ENCODE measurements at regions not wholly inside any gene's neighbourhood (a gene's known extent, or its start where the extent isn't known, plus 50 kb on each side); places are given as distances from the start of the nearest gene placed in this dataset.

DNA sequence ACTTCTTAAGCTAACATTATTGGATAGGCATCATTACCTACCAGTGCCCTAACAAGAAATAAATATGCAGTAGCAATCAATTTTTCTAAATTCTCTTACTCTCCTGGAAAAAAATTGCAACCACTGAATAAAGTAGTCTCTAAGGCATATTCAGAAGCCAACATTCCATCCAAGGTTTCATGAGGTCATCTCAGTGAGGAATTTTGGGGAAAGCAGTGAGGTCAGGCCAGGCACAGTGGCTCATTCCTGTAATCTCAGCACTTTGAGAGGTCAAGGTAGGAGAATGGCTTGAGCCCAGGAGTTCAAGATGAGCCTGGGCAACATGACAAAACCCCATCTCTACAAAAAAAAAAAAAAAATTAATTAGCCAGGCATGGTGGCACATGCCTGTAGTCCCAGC, 75.9 kb upstream of the GHITM start:
- Mint-ChIP-seq H3K9me3 (peaks cover 12% of the 10 kb centered on the region), H3K27me3 (ENCODE audit: insufficient read depth) (no peaks in the 10 kb centered on the region; the same call in 1 of the 2 replicates), H3K36me3 (ENCODE audit: low read depth) (no peaks in the 10 kb centered on the region), H3K27ac (no peak overlapping the region), H3K4me1 (ENCODE audit: low read depth) (no peaks in the 10 kb centered on the region), H3K4me3 (no peak overlapping the region)
- DNase-seq: no peak
- TF ChIP-seq, protein P1, sequence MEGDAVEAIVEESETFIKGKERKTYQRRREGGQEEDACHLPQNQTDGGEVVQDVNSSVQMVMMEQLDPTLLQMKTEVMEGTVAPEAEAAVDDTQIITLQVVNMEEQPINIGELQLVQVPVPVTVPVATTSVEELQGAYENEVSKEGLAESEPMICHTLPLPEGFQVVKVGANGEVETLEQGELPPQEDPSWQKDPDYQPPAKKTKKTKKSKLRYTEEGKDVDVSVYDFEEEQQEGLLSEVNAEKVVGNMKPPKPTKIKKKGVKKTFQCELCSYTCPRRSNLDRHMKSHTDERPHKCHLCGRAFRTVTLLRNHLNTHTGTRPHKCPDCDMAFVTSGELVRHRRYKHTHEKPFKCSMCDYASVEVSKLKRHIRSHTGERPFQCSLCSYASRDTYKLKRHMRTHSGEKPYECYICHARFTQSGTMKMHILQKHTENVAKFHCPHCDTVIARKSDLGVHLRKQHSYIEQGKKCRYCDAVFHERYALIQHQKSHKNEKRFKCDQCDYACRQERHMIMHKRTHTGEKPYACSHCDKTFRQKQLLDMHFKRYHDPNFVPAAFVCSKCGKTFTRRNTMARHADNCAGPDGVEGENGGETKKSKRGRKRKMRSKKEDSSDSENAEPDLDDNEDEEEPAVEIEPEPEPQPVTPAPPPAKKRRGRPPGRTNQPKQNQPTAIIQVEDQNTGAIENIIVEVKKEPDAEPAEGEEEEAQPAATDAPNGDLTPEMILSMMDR (IDR thresholded peaks at IDR 0.05): no peak

DNA sequence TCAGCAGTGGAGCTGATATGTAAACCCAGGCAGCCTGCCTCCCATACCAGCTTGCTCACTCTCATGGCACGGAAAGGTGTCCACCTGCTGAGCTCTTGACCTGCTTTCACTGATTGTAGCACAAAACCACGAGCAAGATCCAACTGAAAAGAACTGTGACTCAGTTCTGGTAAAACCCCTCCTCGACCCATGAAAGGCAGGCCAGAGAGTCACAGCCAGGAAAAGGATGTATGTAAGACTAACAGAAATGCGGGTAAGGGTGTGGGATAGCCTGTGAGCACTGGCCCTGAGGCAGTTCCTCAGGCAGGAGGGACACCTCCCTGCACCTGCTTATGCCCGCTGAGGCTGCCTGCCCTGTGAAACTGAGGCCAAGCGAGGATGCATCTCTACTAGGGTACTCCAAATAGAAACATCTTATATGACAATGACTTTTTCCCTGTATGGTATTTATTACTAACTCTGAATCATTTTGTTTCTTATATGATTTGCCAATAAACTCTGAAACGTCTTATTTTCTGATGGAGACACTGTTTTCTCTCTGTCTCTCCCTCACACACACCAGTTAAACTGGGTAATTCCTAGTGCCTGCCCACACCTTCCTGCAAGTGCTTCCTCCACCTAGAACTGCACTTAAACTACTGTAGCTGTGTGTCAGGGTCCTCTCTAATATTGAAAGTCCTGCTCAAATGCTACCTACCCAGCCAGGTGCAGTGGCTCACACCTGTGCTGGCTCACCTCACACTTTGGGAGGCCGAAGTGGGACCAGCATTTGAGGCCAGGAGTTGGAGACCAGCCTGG, 73.3 kb upstream of the GHITM start:
- Mint-ChIP-seq H3K27ac (no peak overlapping the region), H3K27me3 (ENCODE audit: insufficient read depth) (no peaks in the 10 kb centered on the region; the same call in 1 of the 2 replicates), H3K4me1 (ENCODE audit: low read depth) (no peaks in the 10 kb centered on the region), H3K36me3 (ENCODE audit: low read depth) (no peaks in the 10 kb centered on the region), H3K4me3 (no peak overlapping the region), H3K9me3 (peaks cover 12% of the 10 kb centered on the region; the same call in 1 of the 2 replicates)
- TF ChIP-seq, protein P1 (IDR thresholded peaks at IDR 0.05): no peak
- DNase-seq: no peak

DNA sequence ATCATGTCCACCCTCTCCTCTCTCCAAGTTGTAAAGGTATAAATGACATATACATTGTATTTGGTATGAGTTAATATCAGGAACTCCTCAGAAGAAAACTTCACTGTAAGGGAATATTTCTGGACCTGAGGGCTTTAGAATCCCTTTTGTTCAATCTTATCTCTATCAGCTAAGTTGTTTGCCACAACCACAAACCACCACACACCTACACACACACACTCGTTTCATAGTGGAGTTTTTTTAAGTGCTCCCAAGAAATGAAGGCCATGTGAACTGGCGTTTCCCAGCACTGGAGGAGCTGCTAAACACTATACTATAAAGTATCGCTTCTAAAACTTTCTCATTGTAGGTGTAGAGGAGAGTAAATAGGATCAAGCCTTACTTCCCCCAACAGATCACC, 64.8 kb upstream of the GHITM start:
- Mint-ChIP-seq H3K9me3 (no peaks in the 10 kb centered on the region), H3K27ac (no peak overlapping the region), H3K27me3 (ENCODE audit: insufficient read depth) (no peaks in the 10 kb centered on the region), H3K4me1 (ENCODE audit: low read depth) (peaks cover 16% of the 10 kb centered on the region), H3K36me3 (ENCODE audit: low read depth) (no peaks in the 10 kb centered on the region), H3K4me3 (no peak overlapping the region)
- DNase-seq: no peak
- TF ChIP-seq, protein P1 (IDR thresholded peaks at IDR 0.05): no peak

DNA sequence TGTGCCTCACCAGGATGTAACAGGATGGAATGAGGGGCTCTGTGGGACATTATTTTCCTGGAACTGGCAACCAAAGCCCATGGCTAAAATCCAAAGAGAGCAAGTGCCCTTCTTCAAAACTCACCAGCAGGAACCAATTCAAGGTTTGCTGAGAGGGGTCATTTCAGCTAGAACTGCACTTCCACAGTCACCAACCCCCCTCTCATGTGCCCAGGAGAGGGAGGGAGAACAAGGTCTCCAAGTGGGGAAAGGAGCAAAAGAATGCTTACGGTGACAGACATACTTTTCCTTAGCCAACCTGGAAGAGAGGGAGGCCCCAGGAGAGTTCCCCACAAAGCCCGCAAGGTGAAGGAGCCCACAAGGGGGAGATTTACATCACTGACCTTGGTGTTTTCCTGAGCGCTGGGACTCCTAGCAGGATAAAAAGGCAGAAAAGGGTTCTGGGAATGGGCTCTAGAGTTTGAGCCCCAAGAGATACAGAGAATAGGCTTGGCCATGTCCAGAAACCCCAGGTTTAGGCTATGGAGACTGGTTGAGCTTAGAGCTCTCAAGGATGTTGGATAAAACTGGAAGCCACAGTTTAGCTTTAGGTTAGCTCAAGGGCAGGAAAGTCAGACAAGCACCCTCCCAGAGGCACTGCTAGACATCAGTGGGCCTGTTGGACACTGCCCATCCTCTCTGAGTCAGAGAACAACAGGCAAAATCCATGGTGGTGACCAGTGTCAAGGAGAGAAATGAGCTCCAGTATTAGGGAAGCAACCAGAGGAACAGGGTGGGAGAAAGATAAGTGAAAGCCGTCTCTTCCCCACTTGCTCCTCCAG, 63.9 kb upstream of the GHITM start:
- Mint-ChIP-seq H3K27ac (peak overlapping the region; percentile 76), H3K27me3 (ENCODE audit: insufficient read depth) (no peaks in the 10 kb centered on the region), H3K4me1 (ENCODE audit: low read depth) (peaks cover 16% of the 10 kb centered on the region), H3K36me3 (ENCODE audit: low read depth) (no peaks in the 10 kb centered on the region), H3K9me3 (no peaks in the 10 kb centered on the region), H3K4me3 (peak overlapping the region; percentile 56; the same call in 1 of the 2 replicates)
- no peak for DNase-seq
- TF ChIP-seq, protein P1 (IDR thresholded peaks at IDR 0.05): no peak

DNA sequence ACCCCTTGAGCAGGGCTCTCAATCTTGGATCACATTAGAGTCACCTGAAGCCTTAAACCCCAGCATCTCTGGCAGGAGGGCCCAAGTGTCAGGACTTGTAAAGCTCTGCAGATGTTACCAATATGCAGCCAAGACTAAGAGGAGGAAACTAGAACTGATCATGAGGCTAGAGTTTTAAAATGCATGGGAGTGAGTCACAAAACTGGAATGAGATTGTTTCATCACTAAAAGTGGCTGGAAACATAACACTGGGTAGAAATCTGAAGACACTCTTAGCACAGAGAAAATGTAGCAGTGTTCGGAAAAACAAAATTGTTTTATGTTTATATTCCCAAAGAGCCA, 63.3 kb upstream of the GHITM start:
- Mint-ChIP-seq H3K4me1 (ENCODE audit: low read depth) (peaks cover 16% of the 10 kb centered on the region), H3K4me3 (peak overlapping the region; percentile 56)
- TF ChIP-seq, protein P1 (IDR thresholded peaks at IDR 0.05): no peak

More for the DNA sequence above, 63.3 kb upstream of the GHITM start:
- Mint-ChIP-seq H3K27me3 (ENCODE audit: insufficient read depth) (no peaks in the 10 kb centered on the region), H3K9me3 (no peaks in the 10 kb centered on the region), H3K27ac (peak overlapping the region; percentile 76), H3K36me3 (ENCODE audit: low read depth) (no peaks in the 10 kb centered on the region)
- peak; percentile 65 for DNase-seq
